Tibial nerve (tissue), 4 donors: ENCODE measurements at regions not wholly inside any gene's neighbourhood (a gene's known extent, or its start where the extent isn't known, plus 50 kb on each side); places are given as distances from the start of the nearest gene placed in this dataset.

ENCODE experiments used
- DNase-seq, 2 donors: peaks; one replicate each; pipeline ENCODE4 v3.0.0-alpha.2; 2019; ENCODE audit warnings: low spot score in 2 of 2
- H3K27ac ChIP-seq, 4 donors: fragments of 200-600 bp; sonication (generic) in 3 of 4; one replicate each; pipeline ENCODE4 v1.5.1; 2017 to 2019; ENCODE audit warnings: mild to moderate bottlenecking in 1 of 4
- H3K27me3 ChIP-seq, 2 donors: fragments of 200-600 bp; sonication (generic) in 1 of 2; one replicate each; pipeline versions ENCODE4 v1.5.1 to v1.6.0; 2017 to 2019
- H3K36me3 ChIP-seq, 3 donors: fragments of 200-600 bp; sonication (generic); one replicate each; pipeline ENCODE4 v1.5.1; 2018 to 2019
- H3K4me1 ChIP-seq, 4 donors: fragments of 200-600 bp; sonication (generic) in 3 of 4; one replicate each; pipeline ENCODE4 v1.5.1; 2017 to 2019
- H3K4me3 ChIP-seq, 4 donors: fragments of 200-600 bp; sonication (generic) in 3 of 4; one replicate each; pipeline ENCODE4 v1.5.1; 2017 to 2019; ENCODE audit warnings: mild to moderate bottlenecking in 1 of 4, moderate library complexity in 1 of 4
- H3K9me3 ChIP-seq, 4 donors: fragments of 200-600 bp; sonication (generic) in 3 of 4; one replicate each; pipeline ENCODE4 v1.5.1; 2017 to 2019
- EP300 ChIP-seq, 2 donors: sonication (generic); formaldehyde crosslinking; IDR thresholded peaks; one replicate each; pipeline ENCODE4 v1.6.1; 2017; ENCODE audit warnings: antibody characterized with exemption in 2 of 2, mild to moderate bottlenecking in 1 of 2
- POLR2A ChIP-seq, 2 donors: fragments of 450-650 bp; IDR thresholded peaks; one replicate each; pipeline ENCODE4 v1.6.1; 2017; ENCODE audit warnings: antibody characterized with exemption in 2 of 2, mild to moderate bottlenecking in 2 of 2, moderate library complexity in 2 of 2
- WGBS, 2 donors: methylation state at CpG; one replicate each; pipeline ENCODE4 v1.1.5; 2018; 5-methylcytosine and 5-hydroxymethylcytosine counted together
- TF ChIP-seq, protein P1 (sequence below), 5 experiments: fragments of 200-600 bp in 3 of 5; fragments of 450-650 bp in 2 of 5; sonication (generic) in 3 of 5; IDR thresholded peaks; one replicate each; pipeline ENCODE4 v1.5.1; 2016 to 2019; ENCODE audit warnings: antibody characterized with exemption in 5 of 5, mild to moderate bottlenecking in 3 of 5, moderate library complexity in 2 of 5

DNA sequence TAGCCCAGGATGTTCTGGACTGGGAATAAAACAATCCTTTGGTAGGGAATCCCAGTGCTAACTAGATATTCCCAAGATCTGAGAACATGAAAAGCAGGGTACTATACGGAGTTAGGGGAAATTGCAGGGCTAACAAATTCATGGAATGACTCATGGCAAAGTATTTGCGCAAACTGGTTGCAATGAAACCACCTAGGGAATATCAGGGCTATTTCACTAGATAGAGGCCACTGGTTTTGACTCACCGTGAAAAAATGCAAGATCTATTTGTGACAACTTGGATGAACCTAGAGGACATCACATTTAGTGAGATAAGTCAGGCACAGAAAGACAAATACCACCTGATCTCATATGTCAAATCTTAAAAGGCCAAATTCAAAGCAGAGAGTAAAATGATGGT is 233.3 kb downstream of the MBD2 start:
- no peaks in the 10 kb centered on the region for H3K9me3 ChIP-seq
- H3K27ac ChIP-seq: no peak overlapping the region
- no peak for TF ChIP-seq POLR2A (IDR thresholded peaks at IDR 0.05)
- TF ChIP-seq EP300 (IDR thresholded peaks at IDR 0.05): no peak
- TF ChIP-seq, protein P1, sequence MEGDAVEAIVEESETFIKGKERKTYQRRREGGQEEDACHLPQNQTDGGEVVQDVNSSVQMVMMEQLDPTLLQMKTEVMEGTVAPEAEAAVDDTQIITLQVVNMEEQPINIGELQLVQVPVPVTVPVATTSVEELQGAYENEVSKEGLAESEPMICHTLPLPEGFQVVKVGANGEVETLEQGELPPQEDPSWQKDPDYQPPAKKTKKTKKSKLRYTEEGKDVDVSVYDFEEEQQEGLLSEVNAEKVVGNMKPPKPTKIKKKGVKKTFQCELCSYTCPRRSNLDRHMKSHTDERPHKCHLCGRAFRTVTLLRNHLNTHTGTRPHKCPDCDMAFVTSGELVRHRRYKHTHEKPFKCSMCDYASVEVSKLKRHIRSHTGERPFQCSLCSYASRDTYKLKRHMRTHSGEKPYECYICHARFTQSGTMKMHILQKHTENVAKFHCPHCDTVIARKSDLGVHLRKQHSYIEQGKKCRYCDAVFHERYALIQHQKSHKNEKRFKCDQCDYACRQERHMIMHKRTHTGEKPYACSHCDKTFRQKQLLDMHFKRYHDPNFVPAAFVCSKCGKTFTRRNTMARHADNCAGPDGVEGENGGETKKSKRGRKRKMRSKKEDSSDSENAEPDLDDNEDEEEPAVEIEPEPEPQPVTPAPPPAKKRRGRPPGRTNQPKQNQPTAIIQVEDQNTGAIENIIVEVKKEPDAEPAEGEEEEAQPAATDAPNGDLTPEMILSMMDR (IDR thresholded peaks at IDR 0.05): no peak
- no peak for DNase-seq
- WGBS, 2 donors: 79 to 83% methylated on average over 3 of the region's 3 CpGs
- H3K27me3 ChIP-seq: no peaks in the 10 kb centered on the region
- H3K4me1 ChIP-seq: no peaks in the 10 kb centered on the region
- H3K36me3 ChIP-seq: no peaks in the 10 kb centered on the region
- no peak overlapping the region for H3K4me3 ChIP-seq

DNA sequence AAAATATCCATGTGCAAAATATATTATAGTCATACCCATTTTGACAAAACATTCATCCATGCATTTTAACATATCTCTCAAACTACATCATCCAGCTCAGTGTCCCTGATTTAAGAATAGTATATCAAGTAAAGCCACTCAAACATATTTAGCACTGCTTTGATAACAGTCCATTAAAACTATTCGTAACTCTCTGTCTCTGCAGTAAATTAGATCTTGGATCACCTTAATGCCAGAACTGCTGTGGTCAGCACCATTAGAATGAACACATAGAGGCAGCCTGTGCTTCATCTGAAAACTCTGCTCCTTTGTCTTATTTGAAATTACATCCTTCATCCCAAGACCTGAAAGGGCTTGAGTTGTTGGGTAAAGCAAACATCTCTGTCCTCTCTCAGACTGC is 234.0 kb downstream of the MBD2 start:
- Histone ChIP-seq H3K4me3 (no peak overlapping the region), H3K27me3 (no peaks in the 10 kb centered on the region), H3K36me3 (no peaks in the 10 kb centered on the region), H3K27ac (no peak overlapping the region), H3K9me3 (no peaks in the 10 kb centered on the region), H3K4me1 (no peaks in the 10 kb centered on the region)
- TF ChIP-seq, protein P1 (IDR thresholded peaks at IDR 0.05): no peak
- TF ChIP-seq POLR2A (IDR thresholded peaks at IDR 0.05): no peak
- TF ChIP-seq EP300 (IDR thresholded peaks at IDR 0.05): no peak
- no peak for DNase-seq
- 83 to 84% methylated on average over 1 of the region's 1 CpG for WGBS, 2 donors

DNA sequence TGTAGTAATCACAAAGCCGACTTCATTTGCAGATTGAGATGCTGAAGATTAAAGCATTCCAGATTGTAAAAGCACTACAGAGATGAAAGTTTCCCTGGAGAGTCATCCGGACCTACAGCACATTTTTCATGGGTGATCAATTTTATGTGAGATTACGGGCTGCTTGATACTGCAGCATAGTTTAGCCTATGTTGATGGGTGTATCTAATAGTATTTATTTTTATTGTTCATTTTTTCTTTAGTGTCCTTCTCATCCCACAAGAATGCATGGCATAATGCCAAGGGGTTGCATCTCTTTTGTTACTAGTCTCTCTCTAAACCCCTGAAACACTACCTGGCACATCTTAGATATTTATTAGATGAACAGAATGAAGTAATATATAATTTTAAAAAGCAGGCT is 240.4 kb downstream of the MBD2 start:
- Histone ChIP-seq H3K4me1 (no peaks in the 10 kb centered on the region), H3K36me3 (no peaks in the 10 kb centered on the region), H3K27me3 (no peaks in the 10 kb centered on the region), H3K9me3 (peaks cover 0 to 8% (median 0%) of the 10 kb centered on the region in 4 donors), H3K27ac (no peak overlapping the region), H3K4me3 (no peak overlapping the region)
- DNase-seq: no peak
- TF ChIP-seq EP300 (IDR thresholded peaks at IDR 0.05) (no peak), POLR2A (IDR thresholded peaks at IDR 0.05) (no peak)
- TF ChIP-seq, protein P1 (IDR thresholded peaks at IDR 0.05): no peak
- 69 to 75% methylated on average over 3 of the region's 3 CpGs for WGBS, 2 donors

DNA sequence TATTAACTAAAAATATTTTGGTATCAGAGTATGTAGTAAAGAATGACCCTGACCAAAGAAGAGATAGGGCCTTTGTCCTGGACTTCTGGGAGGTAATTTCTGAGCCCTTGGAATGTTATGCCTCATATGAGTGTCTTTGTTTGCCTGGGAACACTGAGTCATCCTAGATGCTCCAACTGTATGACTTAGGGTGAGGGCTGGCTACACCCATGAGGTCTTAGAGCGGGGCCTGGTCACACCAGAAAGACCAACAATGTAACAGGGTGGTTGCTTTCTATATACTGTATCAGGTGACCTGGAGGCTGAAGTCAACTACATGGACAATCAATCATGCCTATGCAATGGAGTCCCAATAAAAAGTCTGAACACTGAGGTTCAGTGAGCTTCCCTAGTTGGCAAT is 253.1 kb downstream of the MBD2 start:
- no peak overlapping the region for H3K27ac ChIP-seq
- 62 to 84% methylated on average over 1 of the region's 1 CpG for WGBS, 2 donors
- no peak for DNase-seq

DNA sequence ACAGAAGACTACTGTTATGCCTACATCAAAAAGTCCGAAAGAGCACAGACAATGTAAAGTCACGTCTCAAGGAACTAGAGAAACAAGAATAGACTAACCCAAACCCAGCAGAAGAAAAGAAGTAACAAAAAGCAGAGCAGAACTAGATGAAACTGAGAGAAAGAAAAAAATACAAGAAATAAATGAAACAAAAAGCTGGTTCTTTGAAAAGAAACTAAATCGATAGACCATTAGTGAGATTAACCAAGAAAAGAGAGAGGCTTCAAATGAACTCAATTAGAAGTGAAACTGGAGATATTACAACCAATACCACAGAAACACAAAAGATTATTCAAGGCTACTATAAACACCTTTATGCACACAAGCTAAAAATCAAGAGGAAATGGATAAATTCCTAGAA is 271.8 kb downstream of the MBD2 start:
- H3K27me3 ChIP-seq: no peaks in the 10 kb centered on the region
- 78 to 89% methylated on average over 3 of the region's 3 CpGs for whole genome bisulfite sequencing, 2 donors
- no peaks in the 10 kb centered on the region for H3K4me1 ChIP-seq
- TF ChIP-seq POLR2A (IDR thresholded peaks at IDR 0.05): no peak
- no peak for TF ChIP-seq EP300 (IDR thresholded peaks at IDR 0.05)
- TF ChIP-seq, protein P1 (IDR thresholded peaks at IDR 0.05): no peak
- no peak overlapping the region for H3K27ac ChIP-seq
- no peak for DNase-seq
- H3K36me3 ChIP-seq: no peaks in the 10 kb centered on the region
- no peaks in the 10 kb centered on the region for H3K9me3 ChIP-seq
- H3K4me3 ChIP-seq: no peak overlapping the region

More for the DNA sequence above, 253.1 kb downstream of the MBD2 start:
- peaks cover 0 to 7% (median 0%) of the 10 kb centered on the region in 4 donors for H3K9me3 ChIP-seq
- H3K36me3 ChIP-seq: no peaks in the 10 kb centered on the region
- no peaks in the 10 kb centered on the region for H3K27me3 ChIP-seq
- no peak for TF ChIP-seq POLR2A (IDR thresholded peaks at IDR 0.05)
- TF ChIP-seq, protein P1 (IDR thresholded peaks at IDR 0.05): no peak
- TF ChIP-seq EP300 (IDR thresholded peaks at IDR 0.05): no peak
- no peak overlapping the region for H3K4me3 ChIP-seq
- no peaks in the 10 kb centered on the region for H3K4me1 ChIP-seq
